ENCODE measurements at regions not wholly inside any gene's neighbourhood (a gene's known extent, or its start where the extent isn't known, plus 50 kb on each side); places are given as distances from the start of the nearest gene placed in this dataset.

DNA sequence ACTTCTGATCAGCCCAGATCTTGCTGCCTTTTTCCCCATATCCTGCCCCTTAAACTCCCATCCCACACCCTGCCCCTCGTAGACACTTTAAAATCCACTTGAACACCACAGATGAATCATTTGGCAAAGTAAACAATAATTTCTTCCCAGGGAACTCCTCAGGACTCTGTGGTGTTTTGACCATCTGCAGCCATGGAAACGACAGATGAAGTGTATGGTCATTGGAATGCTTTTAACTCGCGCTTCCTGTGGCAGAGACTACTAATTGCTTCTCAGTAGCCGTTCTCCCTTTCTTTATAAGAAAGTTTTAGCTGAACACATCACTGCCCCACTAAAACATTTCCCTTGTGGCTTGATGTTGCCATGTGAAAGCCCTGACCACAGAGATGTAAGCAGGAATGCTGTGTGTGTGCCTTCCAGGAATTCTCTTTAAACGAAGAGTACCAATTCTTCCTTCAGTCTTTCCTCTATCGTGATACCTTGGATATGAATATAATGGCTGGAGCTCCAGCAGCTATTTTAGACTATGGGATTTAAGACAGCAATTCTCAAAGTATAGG, 92.7 kb upstream of the PARD3B start:
- H3K4me3 Mint-ChIP-seq (ENCODE audit: unreplicated experiment) = peak overlapping the region; percentile 51

DNA sequence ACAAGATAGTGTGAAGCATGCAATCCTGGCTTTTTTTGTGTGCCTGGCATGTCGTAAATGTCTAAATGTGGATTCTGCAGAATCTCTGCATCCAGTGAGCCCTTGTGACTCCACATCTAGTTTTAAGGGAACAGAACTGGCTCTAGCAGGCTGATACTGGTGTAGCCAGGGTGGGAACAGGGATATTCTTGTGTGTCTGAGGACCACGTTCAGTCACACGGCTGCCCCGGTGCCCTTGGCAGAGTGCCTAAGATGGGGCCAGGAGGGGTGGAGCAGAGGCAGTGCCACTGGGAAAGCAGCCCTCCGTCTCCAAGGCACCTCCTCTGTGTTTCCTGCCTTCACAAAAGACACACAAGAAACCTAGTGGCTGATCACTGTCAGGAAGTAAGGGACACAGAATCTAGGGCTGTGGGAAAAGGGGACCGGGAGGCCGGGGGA, 91.5 kb upstream of the PARD3B start:
- H3K27ac Mint-ChIP-seq (ENCODE audit: unreplicated experiment) = peak overlapping the region; percentile 99
- DNase-seq (ENCODE audit: low spot score) = no peak
- no peaks in the 10 kb centered on the region for H3K36me3 Mint-ChIP-seq (ENCODE audit: low read depth)
- H3K4me3 Mint-ChIP-seq (ENCODE audit: unreplicated experiment) = no peak overlapping the region
- peaks cover 31% of the 10 kb centered on the region for H3K4me1 Mint-ChIP-seq (ENCODE audit: low read depth)
- TF ChIP-seq, protein P1, sequence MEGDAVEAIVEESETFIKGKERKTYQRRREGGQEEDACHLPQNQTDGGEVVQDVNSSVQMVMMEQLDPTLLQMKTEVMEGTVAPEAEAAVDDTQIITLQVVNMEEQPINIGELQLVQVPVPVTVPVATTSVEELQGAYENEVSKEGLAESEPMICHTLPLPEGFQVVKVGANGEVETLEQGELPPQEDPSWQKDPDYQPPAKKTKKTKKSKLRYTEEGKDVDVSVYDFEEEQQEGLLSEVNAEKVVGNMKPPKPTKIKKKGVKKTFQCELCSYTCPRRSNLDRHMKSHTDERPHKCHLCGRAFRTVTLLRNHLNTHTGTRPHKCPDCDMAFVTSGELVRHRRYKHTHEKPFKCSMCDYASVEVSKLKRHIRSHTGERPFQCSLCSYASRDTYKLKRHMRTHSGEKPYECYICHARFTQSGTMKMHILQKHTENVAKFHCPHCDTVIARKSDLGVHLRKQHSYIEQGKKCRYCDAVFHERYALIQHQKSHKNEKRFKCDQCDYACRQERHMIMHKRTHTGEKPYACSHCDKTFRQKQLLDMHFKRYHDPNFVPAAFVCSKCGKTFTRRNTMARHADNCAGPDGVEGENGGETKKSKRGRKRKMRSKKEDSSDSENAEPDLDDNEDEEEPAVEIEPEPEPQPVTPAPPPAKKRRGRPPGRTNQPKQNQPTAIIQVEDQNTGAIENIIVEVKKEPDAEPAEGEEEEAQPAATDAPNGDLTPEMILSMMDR (IDR thresholded peaks at IDR 0.05) = peak; percentile 29
- H3K9me3 Mint-ChIP-seq (ENCODE audit: low read depth) = no peaks in the 10 kb centered on the region
- H3K27me3 Mint-ChIP-seq (ENCODE audit: low read depth) = no peaks in the 10 kb centered on the region

More for the DNA sequence above, 92.7 kb upstream of the PARD3B start:
- no peak for DNase-seq (ENCODE audit: low spot score)
- TF ChIP-seq, protein P1 (IDR thresholded peaks at IDR 0.05) = peak; percentile 7
- peaks cover 31% of the 10 kb centered on the region for H3K4me1 Mint-ChIP-seq (ENCODE audit: low read depth)
- H3K27ac Mint-ChIP-seq (ENCODE audit: unreplicated experiment) = peak overlapping the region; percentile 99
- no peaks in the 10 kb centered on the region for H3K27me3 Mint-ChIP-seq (ENCODE audit: low read depth)
- no peaks in the 10 kb centered on the region for H3K9me3 Mint-ChIP-seq (ENCODE audit: low read depth)
- no peaks in the 10 kb centered on the region for H3K36me3 Mint-ChIP-seq (ENCODE audit: low read depth)

DNA sequence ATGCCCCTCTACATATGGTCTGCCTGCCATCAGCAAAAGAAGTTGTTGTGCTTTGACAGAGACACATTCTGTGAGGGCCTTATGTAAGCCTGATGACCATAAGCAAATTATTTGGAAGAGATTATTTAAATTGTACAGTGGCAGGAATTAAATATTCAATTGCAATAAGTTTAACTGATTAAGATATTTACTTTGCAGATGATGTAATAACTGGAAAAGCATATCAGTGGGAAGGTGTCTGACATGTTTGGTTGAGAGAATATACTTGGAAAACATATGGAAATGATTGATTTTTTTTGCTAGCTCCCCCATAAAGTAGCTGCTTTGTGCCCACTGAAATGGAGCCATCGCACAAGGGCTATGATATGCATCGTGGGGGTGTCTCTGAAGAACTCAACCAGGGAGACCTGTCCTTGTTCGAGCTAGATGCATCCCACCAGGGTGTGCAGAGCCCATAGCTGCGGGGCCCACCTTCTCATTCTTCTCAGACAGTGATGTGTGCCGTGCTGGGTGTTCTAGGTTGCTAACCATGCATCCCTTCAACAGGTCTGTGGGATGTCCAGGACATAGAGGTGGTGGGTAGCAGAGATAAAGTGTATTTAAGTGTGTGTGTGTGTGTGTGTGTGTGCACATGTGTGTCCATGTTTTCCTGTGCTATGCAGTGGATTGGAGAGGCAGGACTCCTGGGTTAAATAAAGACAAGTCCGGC, 90.4 kb upstream of the PARD3B start:
- TF ChIP-seq, protein P1 (IDR thresholded peaks at IDR 0.05) = no peak
- no peaks in the 10 kb centered on the region for H3K27me3 Mint-ChIP-seq (ENCODE audit: low read depth)
- H3K4me1 Mint-ChIP-seq (ENCODE audit: low read depth) = peaks cover 31% of the 10 kb centered on the region
- no peaks in the 10 kb centered on the region for H3K36me3 Mint-ChIP-seq (ENCODE audit: low read depth)
- no peaks in the 10 kb centered on the region for H3K9me3 Mint-ChIP-seq (ENCODE audit: low read depth)
- peak overlapping the region; percentile 99 for H3K27ac Mint-ChIP-seq (ENCODE audit: unreplicated experiment)
- no peak for DNase-seq (ENCODE audit: low spot score)
- no peak overlapping the region for H3K4me3 Mint-ChIP-seq (ENCODE audit: unreplicated experiment)

DNA sequence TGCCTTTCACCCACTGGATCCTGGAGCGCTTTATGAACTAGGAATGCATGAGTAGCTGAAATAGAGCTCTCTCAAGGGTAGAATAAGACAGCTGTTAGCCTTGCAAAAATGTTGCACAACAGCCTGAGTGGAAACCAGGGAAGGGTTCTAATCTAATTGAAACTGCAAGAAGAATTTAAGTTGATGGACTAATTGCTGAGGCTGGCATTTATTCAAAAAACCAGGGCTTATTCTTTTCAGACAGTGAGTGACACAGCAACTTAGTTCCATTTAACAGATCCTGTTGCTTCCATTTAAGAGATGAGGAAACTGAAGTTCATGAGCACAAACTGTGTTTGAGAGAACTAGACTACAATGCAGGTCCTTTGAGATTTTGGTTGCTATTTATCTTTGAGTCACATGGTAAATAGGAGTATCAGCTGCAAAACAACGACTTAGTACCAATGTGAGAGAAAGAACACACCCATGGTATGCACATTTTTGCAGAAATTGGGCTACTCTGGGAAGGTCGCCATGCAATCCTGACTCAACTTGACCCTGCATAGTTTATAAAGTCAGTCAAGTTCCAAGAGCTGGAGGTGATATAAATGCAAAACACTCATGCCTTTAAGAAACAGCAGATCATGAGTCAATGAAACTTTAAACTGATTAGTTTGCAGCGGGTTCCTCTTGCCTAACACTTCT, 76.4 kb upstream of the PARD3B start:
- DNase-seq (ENCODE audit: low spot score) = no peak
- H3K4me3 Mint-ChIP-seq (ENCODE audit: unreplicated experiment) = no peak overlapping the region
- peaks cover 1% of the 10 kb centered on the region for H3K36me3 Mint-ChIP-seq (ENCODE audit: low read depth)
- H3K9me3 Mint-ChIP-seq (ENCODE audit: low read depth) = peaks cover 2% of the 10 kb centered on the region
- H3K4me1 Mint-ChIP-seq (ENCODE audit: low read depth) = peaks cover 33% of the 10 kb centered on the region
- H3K27me3 Mint-ChIP-seq (ENCODE audit: low read depth) = no peaks in the 10 kb centered on the region
- TF ChIP-seq, protein P1 (IDR thresholded peaks at IDR 0.05) = no peak
- peak overlapping the region; percentile 77 for H3K27ac Mint-ChIP-seq (ENCODE audit: unreplicated experiment)

DNA sequence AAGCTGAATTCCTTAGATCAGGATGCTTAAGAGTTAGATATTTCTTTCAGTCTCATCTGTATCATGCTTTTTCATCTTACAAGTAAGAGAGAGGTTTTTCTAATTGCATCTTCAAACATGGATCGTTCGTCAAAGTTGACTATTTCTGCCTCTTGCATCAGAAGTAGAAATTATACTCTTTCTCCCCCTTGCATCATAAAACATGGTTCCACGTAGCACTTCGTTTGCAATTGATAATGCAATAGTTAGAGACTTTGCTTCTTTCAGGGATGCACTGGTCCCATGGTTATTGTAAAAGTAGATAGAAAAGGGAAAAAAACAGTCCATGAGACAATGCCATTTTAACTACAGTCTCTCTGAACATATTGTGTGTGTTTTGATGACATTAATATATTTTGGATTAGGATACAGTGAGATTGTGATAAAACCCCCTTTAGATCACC, 75.1 kb upstream of the PARD3B start:
- Mint-ChIP-seq H3K36me3 (ENCODE audit: low read depth) (no peaks in the 10 kb centered on the region), H3K4me3 (ENCODE audit: unreplicated experiment) (no peak overlapping the region), H3K27me3 (ENCODE audit: low read depth) (no peaks in the 10 kb centered on the region), H3K4me1 (ENCODE audit: low read depth) (peaks cover 33% of the 10 kb centered on the region), H3K9me3 (ENCODE audit: low read depth) (no peaks in the 10 kb centered on the region), H3K27ac (ENCODE audit: unreplicated experiment) (peak overlapping the region; percentile 77)
- TF ChIP-seq, protein P1 (IDR thresholded peaks at IDR 0.05) = no peak
- DNase-seq (ENCODE audit: low spot score) = no peak

Measured in chondrocyte (in vitro differentiated cells).